ENCODE measurements at regions not wholly inside any gene's neighbourhood (a gene's known extent, or its start where the extent isn't known, plus 50 kb on each side); places are given as distances from the start of the nearest gene placed in this dataset.

DNA sequence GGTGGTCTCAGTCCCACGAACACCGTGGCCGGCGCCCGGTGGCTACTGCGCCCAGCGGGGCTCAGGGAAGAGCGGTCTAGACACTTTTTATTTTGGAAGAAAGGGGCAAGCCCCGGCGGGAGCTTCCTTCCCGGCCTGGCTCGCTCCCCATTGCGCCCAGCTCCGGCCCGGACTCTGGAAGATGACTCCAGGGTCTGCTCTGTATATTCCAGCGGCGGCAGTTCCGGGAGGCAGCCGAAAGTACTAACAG, 225.1 kb upstream of the CRY1 start (continued):
- no peak for TF ChIP-seq PRDM1 (tag by site-specific recombination; IDR thresholded peaks at IDR 0.05)
- no peak for TF ChIP-seq TCF7L2 (IDR thresholded peaks at IDR 0.05; ENCODE audit: borderline replicate concordance, low read depth, low read length)
- TF ChIP-seq ZSCAN30 (tag by site-specific recombination; IDR thresholded peaks at IDR 0.05): 0 out of 2 replicates have a peak, but pooled peaks have one; percentile 7
- TF ChIP-seq, protein P1, sequence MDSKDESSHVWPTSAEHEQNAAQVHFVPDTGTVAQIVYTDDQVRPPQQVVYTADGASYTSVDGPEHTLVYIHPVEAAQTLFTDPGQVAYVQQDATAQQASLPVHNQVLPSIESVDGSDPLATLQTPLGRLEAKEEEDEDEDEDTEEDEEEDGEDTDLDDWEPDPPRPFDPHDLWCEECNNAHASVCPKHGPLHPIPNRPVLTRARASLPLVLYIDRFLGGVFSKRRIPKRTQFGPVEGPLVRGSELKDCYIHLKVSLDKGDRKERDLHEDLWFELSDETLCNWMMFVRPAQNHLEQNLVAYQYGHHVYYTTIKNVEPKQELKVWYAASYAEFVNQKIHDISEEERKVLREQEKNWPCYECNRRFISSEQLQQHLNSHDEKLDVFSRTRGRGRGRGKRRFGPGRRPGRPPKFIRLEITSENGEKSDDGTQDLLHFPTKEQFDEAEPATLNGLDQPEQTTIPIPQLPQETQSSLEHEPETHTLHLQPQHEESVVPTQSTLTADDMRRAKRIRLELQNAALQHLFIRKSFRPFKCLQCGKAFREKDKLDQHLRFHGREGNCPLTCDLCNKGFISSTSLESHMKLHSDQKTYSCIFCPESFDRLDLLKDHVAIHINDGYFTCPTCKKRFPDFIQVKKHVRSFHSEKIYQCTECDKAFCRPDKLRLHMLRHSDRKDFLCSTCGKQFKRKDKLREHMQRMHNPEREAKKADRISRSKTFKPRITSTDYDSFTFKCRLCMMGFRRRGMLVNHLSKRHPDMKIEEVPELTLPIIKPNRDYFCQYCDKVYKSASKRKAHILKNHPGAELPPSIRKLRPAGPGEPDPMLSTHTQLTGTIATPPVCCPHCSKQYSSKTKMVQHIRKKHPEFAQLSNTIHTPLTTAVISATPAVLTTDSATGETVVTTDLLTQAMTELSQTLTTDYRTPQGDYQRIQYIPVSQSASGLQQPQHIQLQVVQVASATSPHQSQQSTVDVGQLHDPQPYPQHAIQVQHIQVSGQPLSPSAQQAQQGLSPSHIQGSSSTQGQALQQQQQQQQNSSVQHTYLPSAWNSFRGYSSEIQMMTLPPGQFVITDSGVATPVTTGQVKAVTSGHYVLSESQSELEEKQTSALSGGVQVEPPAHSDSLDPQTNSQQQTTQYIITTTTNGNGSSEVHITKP (tag by site-specific recombination; IDR thresholded peaks at IDR 0.05): no peak
- TF ChIP-seq ZNF792 (tag by site-specific recombination; IDR thresholded peaks at IDR 0.05): no peak
- no peak for TF ChIP-seq ZNF624 (tag by site-specific recombination; IDR thresholded peaks at IDR 0.05)
- TF ChIP-seq RBAK (tag by site-specific recombination; IDR thresholded peaks at IDR 0.05): no peak
- 0 out of 2 replicates have a peak, but pooled peaks have one; percentile 10 for TF ChIP-seq ZNF596 (tag by site-specific recombination; IDR thresholded peaks at IDR 0.05)
- TF ChIP-seq ZNF341 (tag by site-specific recombination; IDR thresholded peaks at IDR 0.05; ENCODE audit: low read depth): no peak
- TF ChIP-seq ZNF701 (tag by site-specific recombination; IDR thresholded peaks at IDR 0.05): no peak
- TF ChIP-seq, protein P2, sequence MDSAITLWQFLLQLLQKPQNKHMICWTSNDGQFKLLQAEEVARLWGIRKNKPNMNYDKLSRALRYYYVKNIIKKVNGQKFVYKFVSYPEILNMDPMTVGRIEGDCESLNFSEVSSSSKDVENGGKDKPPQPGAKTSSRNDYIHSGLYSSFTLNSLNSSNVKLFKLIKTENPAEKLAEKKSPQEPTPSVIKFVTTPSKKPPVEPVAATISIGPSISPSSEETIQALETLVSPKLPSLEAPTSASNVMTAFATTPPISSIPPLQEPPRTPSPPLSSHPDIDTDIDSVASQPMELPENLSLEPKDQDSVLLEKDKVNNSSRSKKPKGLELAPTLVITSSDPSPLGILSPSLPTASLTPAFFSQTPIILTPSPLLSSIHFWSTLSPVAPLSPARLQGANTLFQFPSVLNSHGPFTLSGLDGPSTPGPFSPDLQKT (IDR thresholded peaks at IDR 0.05; ENCODE audit: borderline replicate concordance, low read depth, low read length): no peak
- TF ChIP-seq, protein P3, sequence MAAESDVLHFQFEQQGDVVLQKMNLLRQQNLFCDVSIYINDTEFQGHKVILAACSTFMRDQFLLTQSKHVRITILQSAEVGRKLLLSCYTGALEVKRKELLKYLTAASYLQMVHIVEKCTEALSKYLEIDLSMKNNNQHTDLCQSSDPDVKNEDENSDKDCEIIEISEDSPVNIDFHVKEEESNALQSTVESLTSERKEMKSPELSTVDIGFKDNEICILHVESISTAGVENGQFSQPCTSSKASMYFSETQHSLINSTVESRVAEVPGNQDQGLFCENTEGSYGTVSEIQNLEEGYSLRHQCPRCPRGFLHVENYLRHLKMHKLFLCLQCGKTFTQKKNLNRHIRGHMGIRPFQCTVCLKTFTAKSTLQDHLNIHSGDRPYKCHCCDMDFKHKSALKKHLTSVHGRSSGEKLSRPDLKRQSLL (tag by site-specific recombination; IDR thresholded peaks at IDR 0.05): 0 out of 2 replicates have a peak, but pooled peaks have one; percentile 33
- peak; percentile 51; the same call in 1 of the 2 replicates for TF ChIP-seq IKZF3 (tag by site-specific recombination; IDR thresholded peaks at IDR 0.05)
- TF ChIP-seq ZNF184 (tag by site-specific recombination; IDR thresholded peaks at IDR 0.05): no peak
- TF ChIP-seq ZNF660 (tag by site-specific recombination; IDR thresholded peaks at IDR 0.05): 0 out of 2 replicates have a peak, but pooled peaks have one; percentile 4
- TF ChIP-seq ZNF157 (tag by site-specific recombination; IDR thresholded peaks at IDR 0.05): no peak

DNA sequence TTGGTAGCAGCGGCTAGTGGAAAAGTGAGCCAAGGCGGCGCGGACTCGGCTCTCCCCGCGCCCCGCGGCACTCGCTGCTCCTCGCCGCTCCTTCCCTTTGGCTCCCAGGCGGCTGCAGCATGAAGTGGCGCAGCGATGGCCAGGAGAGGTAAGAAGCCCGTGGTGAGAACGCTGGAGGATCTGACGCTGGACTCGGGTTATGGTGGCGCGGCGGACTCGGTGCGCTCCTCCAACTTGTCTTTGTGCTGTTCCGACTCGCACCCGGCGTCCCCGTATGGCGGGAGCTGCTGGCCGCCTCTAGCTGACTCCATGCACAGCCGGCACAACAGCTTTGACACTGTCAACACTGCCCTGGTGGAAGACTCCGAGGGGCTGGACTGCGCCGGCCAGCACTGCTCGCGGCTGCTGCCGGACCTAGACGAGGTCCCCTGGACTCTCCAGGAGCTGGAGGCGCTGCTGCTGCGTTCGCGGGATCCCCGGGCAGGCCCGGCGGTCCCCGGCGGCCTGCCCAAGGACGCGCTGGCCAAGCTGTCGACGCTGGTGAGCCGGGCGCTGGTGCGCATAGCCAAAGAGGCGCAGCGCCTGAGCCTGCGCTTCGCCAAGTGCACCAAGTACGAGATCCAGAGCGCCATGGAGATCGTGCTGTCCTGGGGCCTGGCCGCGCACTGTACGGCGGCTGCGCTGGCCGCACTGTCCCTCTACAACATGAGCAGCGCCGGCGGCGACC, 225.6 kb upstream of the CRY1 start:
- H3K36me3 ChIP-seq (ENCODE audit: control insufficient read depth in 2 of 2, insufficient read depth in 1 of 2, low read length in 2 of 2): no peaks in the 10 kb centered on the region
- ChIA-PET CTCF (interaction anchor here (0.6 to 1.4 kb wide), 5 partner anchors 8 to 354 kb away, joined by 3 to 4 read pairs (median 3); no protein-coding TSS in a partner anchor), POLR2A (interaction anchor here (0.9 to 2.1 kb wide), 4 partner anchors 10 to 443 kb away, joined by 3 to 6 read pairs (median 4); no protein-coding TSS in a partner anchor)
- H3K4me1 ChIP-seq (ENCODE audit: control insufficient read depth, insufficient read depth, low read length): no peaks in the 10 kb centered on the region
- H3K4me3 ChIP-seq (ENCODE audit: low read depth, low read length): peak overlapping the region; percentile 66
- H3K27ac ChIP-seq (ENCODE audit: extremely low read depth, low read depth, low read length): peak overlapping the region; percentile 51; the same call in 1 of the 2 replicates
- H3K9me3 ChIP-seq (ENCODE audit: control insufficient read depth, insufficient read depth, low read depth, low read length): no peaks in the 10 kb centered on the region
- TF ChIP-seq, protein P4, sequence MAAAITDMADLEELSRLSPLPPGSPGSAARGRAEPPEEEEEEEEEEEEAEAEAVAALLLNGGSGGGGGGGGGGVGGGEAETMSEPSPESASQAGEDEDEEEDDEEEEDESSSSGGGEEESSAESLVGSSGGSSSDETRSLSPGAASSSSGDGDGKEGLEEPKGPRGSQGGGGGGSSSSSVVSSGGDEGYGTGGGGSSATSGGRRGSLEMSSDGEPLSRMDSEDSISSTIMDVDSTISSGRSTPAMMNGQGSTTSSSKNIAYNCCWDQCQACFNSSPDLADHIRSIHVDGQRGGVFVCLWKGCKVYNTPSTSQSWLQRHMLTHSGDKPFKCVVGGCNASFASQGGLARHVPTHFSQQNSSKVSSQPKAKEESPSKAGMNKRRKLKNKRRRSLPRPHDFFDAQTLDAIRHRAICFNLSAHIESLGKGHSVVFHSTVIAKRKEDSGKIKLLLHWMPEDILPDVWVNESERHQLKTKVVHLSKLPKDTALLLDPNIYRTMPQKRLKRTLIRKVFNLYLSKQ (tag by site-specific recombination; IDR thresholded peaks at IDR 0.05; ENCODE audit: borderline replicate concordance): no peak
- TF ChIP-seq, protein P5, sequence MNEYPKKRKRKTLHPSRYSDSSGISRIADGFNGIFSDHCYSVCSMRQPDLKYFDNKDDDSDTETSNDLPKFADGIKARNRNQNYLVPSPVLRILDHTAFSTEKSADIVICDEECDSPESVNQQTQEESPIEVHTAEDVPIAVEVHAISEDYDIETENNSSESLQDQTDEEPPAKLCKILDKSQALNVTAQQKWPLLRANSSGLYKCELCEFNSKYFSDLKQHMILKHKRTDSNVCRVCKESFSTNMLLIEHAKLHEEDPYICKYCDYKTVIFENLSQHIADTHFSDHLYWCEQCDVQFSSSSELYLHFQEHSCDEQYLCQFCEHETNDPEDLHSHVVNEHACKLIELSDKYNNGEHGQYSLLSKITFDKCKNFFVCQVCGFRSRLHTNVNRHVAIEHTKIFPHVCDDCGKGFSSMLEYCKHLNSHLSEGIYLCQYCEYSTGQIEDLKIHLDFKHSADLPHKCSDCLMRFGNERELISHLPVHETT (tag by site-specific recombination; IDR thresholded peaks at IDR 0.05): no peak
- TF ChIP-seq OSR2 (tag by site-specific recombination; IDR thresholded peaks at IDR 0.05): no peak
- no peak for TF ChIP-seq ZBTB21 (tag by site-specific recombination; IDR thresholded peaks at IDR 0.05)
- TF ChIP-seq, protein P6, sequence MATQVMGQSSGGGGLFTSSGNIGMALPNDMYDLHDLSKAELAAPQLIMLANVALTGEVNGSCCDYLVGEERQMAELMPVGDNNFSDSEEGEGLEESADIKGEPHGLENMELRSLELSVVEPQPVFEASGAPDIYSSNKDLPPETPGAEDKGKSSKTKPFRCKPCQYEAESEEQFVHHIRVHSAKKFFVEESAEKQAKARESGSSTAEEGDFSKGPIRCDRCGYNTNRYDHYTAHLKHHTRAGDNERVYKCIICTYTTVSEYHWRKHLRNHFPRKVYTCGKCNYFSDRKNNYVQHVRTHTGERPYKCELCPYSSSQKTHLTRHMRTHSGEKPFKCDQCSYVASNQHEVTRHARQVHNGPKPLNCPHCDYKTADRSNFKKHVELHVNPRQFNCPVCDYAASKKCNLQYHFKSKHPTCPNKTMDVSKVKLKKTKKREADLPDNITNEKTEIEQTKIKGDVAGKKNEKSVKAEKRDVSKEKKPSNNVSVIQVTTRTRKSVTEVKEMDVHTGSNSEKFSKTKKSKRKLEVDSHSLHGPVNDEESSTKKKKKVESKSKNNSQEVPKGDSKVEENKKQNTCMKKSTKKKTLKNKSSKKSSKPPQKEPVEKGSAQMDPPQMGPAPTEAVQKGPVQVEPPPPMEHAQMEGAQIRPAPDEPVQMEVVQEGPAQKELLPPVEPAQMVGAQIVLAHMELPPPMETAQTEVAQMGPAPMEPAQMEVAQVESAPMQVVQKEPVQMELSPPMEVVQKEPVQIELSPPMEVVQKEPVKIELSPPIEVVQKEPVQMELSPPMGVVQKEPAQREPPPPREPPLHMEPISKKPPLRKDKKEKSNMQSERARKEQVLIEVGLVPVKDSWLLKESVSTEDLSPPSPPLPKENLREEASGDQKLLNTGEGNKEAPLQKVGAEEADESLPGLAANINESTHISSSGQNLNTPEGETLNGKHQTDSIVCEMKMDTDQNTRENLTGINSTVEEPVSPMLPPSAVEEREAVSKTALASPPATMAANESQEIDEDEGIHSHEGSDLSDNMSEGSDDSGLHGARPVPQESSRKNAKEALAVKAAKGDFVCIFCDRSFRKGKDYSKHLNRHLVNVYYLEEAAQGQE (tag by site-specific recombination; IDR thresholded peaks at IDR 0.05): no peak
- TF ChIP-seq ZNF311 (tag by site-specific recombination; IDR thresholded peaks at IDR 0.05; ENCODE audit: borderline replicate concordance): no peak
- peak; percentile 19; the same call in 1 of the 2 replicates for TF ChIP-seq ZNF501 (tag by site-specific recombination; IDR thresholded peaks at IDR 0.05)
- TF ChIP-seq ZNF664 (tag by site-specific recombination; IDR thresholded peaks at IDR 0.05): no peak
